WTC11 (cell line): ENCODE measurements at regions not wholly inside any gene's neighbourhood (a gene's known extent, or its start where the extent isn't known, plus 50 kb on each side); places are given as distances from the start of the nearest gene placed in this dataset.

Experiments used
- ATAC-seq: fragments of 200-7000 bp; cut with Tn5 transposase; 2 replicates; pipeline ENCODE4 v1.10.0; 2021; ENCODE audit warnings: mild to moderate bottlenecking, moderate library complexity
- CTCF ChIA-PET: fragments of 300-600 bp; sonication (Branson Sonifier 250); formaldehyde crosslinking; loops from one replicate; lab custom pipeline; 2021; ENCODE audit warnings: antibody characterized with exemption; lab: Charles Lee
- POLR2A ChIA-PET: fragments of 350-600 bp; sonication (Branson Sonifier 250); formaldehyde crosslinking; loops from one replicate; lab custom pipeline; 2021; ENCODE audit warnings: antibody characterized with exemption; lab: Charles Lee
- DNase-seq: peaks from one replicate; pipeline ENCODE4 v3.0.0; 2021; ENCODE audit warnings: low spot score
- H3K27ac Mint-ChIP-seq: 2 replicates; pipeline ENCODE4 v1.8.0; 2021; ENCODE audit warnings: mixed read lengths
- H3K27me3 Mint-ChIP-seq: 2 replicates; pipeline ENCODE4 v1.8.0; 2021; ENCODE audit warnings: low read depth, mild to moderate bottlenecking, moderate library complexity, mixed read lengths
- H3K36me3 Mint-ChIP-seq: 2 replicates; pipeline ENCODE4 v1.8.0; 2021; ENCODE audit warnings: mixed read lengths
- H3K4me1 Mint-ChIP-seq: 2 replicates; pipeline ENCODE4 v1.8.0; 2022; ENCODE audit warnings: mixed read lengths
- H3K4me3 Mint-ChIP-seq: 2 replicates; pipeline ENCODE4 v1.8.0; 2021; ENCODE audit warnings: mild to moderate bottlenecking, moderate library complexity, mixed read lengths
- H3K9me3 Mint-ChIP-seq: 2 replicates; pipeline ENCODE4 v1.8.0; 2021; ENCODE audit warnings: mixed read lengths
- CBFB ChIP-seq: sonication (generic); formaldehyde crosslinking; IDR thresholded peaks from 2 replicates; pipeline ENCODE4 v1.8.1; 2022; ENCODE audit warnings: mild to moderate bottlenecking, low read depth, missing genetic modification reagents
- ELF4 ChIP-seq: sonication (generic); formaldehyde crosslinking; IDR thresholded peaks from 2 replicates; pipeline ENCODE4 v1.8.1; 2022; ENCODE audit warnings: low read depth, mild to moderate bottlenecking, moderate library complexity, missing genetic modification reagents
- FOXK1 ChIP-seq: sonication (generic); formaldehyde crosslinking; IDR thresholded peaks from 2 replicates; pipeline ENCODE4 v1.8.0; 2022; ENCODE audit warnings: mild to moderate bottlenecking, moderate library complexity, missing genetic modification reagents
- FOXP1 ChIP-seq: sonication (generic); formaldehyde crosslinking; IDR thresholded peaks from 2 replicates; pipeline ENCODE4 v1.8.0; 2022; ENCODE audit warnings: missing genetic modification reagents, mild to moderate bottlenecking, moderate library complexity, borderline replicate concordance
- GTF2I ChIP-seq: fragments of 250-450 bp; sonication (Bioruptor Pico); conservative IDR thresholded peaks from 2 replicates; pipeline ENCODE4 v1.4.0; 2021; ENCODE audit warnings: mild to moderate bottlenecking
- IRF2 ChIP-seq: sonication (generic); formaldehyde crosslinking; IDR thresholded peaks from 2 replicates; pipeline ENCODE4 v1.8.0; 2022; ENCODE audit warnings: low read depth, missing genetic modification reagents, borderline replicate concordance
- JAZF1 ChIP-seq: fragments of 250-450 bp; sonication (Bioruptor Pico); IDR thresholded peaks from 2 replicates; pipeline ENCODE4 v1.9.0; 2021; ENCODE audit warnings: moderate library complexity, mild to moderate bottlenecking, inconsistent platforms
- KAT7 ChIP-seq: sonication (generic); formaldehyde crosslinking; IDR thresholded peaks from 2 replicates; pipeline ENCODE4 v1.8.1; 2023; ENCODE audit warnings: missing genetic modification reagents, mild to moderate bottlenecking, borderline replicate concordance
- NFE2L1 ChIP-seq: sonication (generic); formaldehyde crosslinking; IDR thresholded peaks from 2 replicates; pipeline ENCODE4 v1.8.1; 2023; ENCODE audit warnings: missing genetic modification reagents
- NR1H2 ChIP-seq: sonication (generic); formaldehyde crosslinking; IDR thresholded peaks from 2 replicates; pipeline ENCODE4 v1.9.0; 2021; ENCODE audit warnings: mild to moderate bottlenecking, moderate library complexity, missing genetic modification reagents
- NR2C2 ChIP-seq: sonication (generic); formaldehyde crosslinking; IDR thresholded peaks from 2 replicates; pipeline ENCODE4 v1.8.0; 2022; ENCODE audit warnings: mild to moderate bottlenecking, missing genetic modification reagents
- SOX15 ChIP-seq: fragments of 250-450 bp; sonication (Bioruptor Pico); IDR thresholded peaks from 2 replicates; pipeline ENCODE4 v1.9.0; 2021; ENCODE audit warnings: mild to moderate bottlenecking
- ZNF138 ChIP-seq: sonication (generic); formaldehyde crosslinking; conservative IDR thresholded peaks from 2 replicates; pipeline ENCODE4 v1.8.1; 2022; ENCODE audit warnings: mild to moderate bottlenecking, moderate library complexity, missing genetic modification reagents
- ZNF416 ChIP-seq: fragments of 250-450 bp; sonication (Bioruptor Pico); IDR thresholded peaks from 2 replicates; pipeline ENCODE4 v1.9.0; 2021; ENCODE audit warnings: mild to moderate bottlenecking, inconsistent platforms
- TF ChIP-seq, protein P1 (sequence below): sonication (generic); formaldehyde crosslinking; IDR thresholded peaks from 2 replicates; pipeline ENCODE4 v1.8.1; 2023; ENCODE audit warnings: mild to moderate bottlenecking, missing genetic modification reagents, moderate library complexity
- TF ChIP-seq, protein P2 (sequence below): sonication (generic); formaldehyde crosslinking; IDR thresholded peaks from 2 replicates; pipeline ENCODE4 v1.8.0; 2023; ENCODE audit warnings: missing genetic modification reagents, mild to moderate bottlenecking, borderline replicate concordance
- TF ChIP-seq, protein P3 (sequence below): sonication (generic); formaldehyde crosslinking; IDR thresholded peaks from 2 replicates; pipeline ENCODE4 v1.8.0; 2022; ENCODE audit warnings: mild to moderate bottlenecking, missing genetic modification reagents
- TF ChIP-seq, protein P4 (sequence below): sonication (generic); formaldehyde crosslinking; IDR thresholded peaks from 2 replicates; pipeline ENCODE4 v1.8.1; 2022; ENCODE audit warnings: missing genetic modification reagents, borderline replicate concordance
- TF ChIP-seq, protein P5 (sequence below): sonication (generic); formaldehyde crosslinking; IDR thresholded peaks from 2 replicates; pipeline ENCODE4 v1.8.1; 2023; ENCODE audit warnings: mild to moderate bottlenecking, missing genetic modification reagents, moderate library complexity
- TF ChIP-seq, protein P6 (sequence below): sonication (generic); formaldehyde crosslinking; conservative IDR thresholded peaks from 2 replicates; pipeline ENCODE4 v1.8.1; 2022; ENCODE audit warnings: mild to moderate bottlenecking, missing genetic modification reagents
- TF ChIP-seq, protein P7 (sequence below): sonication (generic); formaldehyde crosslinking; IDR thresholded peaks from 2 replicates; pipeline ENCODE4 v1.8.0; 2022; ENCODE audit warnings: missing genetic modification reagents

DNA sequence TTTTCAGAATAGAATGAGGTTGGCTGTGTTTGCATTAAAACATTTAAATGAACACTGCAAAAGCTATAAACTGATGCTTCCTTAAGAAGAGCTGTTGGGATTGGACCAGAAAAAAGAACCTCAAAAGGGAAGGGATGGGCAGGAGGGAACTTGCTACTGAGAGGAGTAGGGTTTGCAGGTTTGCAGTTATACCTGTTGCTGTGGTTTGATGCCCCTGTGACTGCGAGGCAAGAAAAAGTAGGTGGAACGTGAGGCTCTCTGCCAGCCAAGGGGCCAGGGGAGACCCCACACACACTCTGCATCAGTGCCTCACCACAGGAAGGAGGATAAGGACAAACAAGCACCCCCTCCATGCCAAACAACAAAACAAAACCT, 197.2 kb downstream of the BCAS1 start:
- POLR2A ChIA-PET, result no interaction called here
- Mint-ChIP-seq H3K9me3 (no peaks in the 10 kb centered on the region), H3K36me3 (no peaks in the 10 kb centered on the region), H3K4me1 (peaks cover 72% of the 10 kb centered on the region), H3K27me3 (no peaks in the 10 kb centered on the region; the same call in 1 of the 2 replicates), H3K4me3 (no peak overlapping the region), H3K27ac (peak overlapping the region; percentile 93)
- TF ChIP-seq JAZF1 (CRISPR knock-in tag), result no peak
- TF ChIP-seq, protein P1, sequence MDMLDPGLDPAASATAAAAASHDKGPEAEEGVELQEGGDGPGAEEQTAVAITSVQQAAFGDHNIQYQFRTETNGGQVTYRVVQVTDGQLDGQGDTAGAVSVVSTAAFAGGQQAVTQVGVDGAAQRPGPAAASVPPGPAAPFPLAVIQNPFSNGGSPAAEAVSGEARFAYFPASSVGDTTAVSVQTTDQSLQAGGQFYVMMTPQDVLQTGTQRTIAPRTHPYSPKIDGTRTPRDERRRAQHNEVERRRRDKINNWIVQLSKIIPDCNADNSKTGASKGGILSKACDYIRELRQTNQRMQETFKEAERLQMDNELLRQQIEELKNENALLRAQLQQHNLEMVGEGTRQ, result no peak
- no peak for TF ChIP-seq SOX15 (CRISPR knock-in tag)
- TF ChIP-seq, protein P2, sequence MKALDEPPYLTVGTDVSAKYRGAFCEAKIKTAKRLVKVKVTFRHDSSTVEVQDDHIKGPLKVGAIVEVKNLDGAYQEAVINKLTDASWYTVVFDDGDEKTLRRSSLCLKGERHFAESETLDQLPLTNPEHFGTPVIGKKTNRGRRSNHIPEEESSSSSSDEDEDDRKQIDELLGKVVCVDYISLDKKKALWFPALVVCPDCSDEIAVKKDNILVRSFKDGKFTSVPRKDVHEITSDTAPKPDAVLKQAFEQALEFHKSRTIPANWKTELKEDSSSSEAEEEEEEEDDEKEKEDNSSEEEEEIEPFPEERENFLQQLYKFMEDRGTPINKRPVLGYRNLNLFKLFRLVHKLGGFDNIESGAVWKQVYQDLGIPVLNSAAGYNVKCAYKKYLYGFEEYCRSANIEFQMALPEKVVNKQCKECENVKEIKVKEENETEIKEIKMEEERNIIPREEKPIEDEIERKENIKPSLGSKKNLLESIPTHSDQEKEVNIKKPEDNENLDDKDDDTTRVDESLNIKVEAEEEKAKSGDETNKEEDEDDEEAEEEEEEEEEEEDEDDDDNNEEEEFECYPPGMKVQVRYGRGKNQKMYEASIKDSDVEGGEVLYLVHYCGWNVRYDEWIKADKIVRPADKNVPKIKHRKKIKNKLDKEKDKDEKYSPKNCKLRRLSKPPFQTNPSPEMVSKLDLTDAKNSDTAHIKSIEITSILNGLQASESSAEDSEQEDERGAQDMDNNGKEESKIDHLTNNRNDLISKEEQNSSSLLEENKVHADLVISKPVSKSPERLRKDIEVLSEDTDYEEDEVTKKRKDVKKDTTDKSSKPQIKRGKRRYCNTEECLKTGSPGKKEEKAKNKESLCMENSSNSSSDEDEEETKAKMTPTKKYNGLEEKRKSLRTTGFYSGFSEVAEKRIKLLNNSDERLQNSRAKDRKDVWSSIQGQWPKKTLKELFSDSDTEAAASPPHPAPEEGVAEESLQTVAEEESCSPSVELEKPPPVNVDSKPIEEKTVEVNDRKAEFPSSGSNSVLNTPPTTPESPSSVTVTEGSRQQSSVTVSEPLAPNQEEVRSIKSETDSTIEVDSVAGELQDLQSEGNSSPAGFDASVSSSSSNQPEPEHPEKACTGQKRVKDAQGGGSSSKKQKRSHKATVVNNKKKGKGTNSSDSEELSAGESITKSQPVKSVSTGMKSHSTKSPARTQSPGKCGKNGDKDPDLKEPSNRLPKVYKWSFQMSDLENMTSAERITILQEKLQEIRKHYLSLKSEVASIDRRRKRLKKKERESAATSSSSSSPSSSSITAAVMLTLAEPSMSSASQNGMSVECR (CRISPR knock-in tag), result no peak
- no peak for TF ChIP-seq ZNF138 (CRISPR knock-in tag)
- no peak for TF ChIP-seq KAT7 (CRISPR knock-in tag)
- DNase-seq (no peak), ATAC-seq (peak; percentile 16; the same call in 1 of the 2 replicates)
- CTCF ChIA-PET, result interaction anchor here (0.6 to 2.5 kb wide), 2 partner anchors 43 to 260 kb away, joined by 4 to 23 read pairs; no protein-coding TSS in a partner anchor

DNA sequence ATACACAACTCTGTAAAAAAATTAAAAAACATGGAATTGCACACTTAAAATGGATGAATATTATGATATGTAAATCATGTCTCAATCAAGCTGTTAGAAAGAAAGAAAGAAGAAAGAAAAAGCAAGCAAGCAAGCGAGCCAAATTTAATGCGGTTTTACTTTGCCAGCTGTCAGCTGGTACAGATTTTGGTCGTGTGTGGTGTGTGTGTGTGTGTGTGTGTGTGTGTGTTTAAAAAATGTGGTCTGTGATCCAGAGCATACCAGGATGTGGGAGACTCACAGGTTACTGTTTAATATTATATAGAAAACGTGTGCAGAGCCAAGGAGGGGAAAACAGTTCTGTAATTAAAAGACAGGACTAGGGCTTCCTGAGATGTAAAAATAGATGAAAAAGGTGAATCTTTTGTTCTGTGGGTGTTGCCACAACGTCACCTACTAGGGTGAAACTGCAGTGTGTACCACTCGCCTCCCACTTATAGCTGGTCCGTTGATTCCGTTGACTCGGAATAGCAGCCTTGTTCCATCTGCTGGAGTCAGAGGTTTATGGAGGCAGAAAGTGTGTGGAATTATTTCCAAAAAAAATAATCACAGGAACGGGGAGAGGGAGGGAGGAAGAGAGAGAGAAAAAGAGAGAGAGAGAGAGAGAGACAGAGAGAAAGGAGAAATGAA, 197.7 kb downstream of the BCAS1 start:
- peak overlapping the region; percentile 93 for H3K27ac Mint-ChIP-seq
- ChIA-PET POLR2A (no interaction called here), CTCF (interaction anchor here (0.6 to 2.5 kb wide), 3 partner anchors 43 to 146 kb away, joined by 3 to 23 read pairs (median 6); no protein-coding TSS in a partner anchor)
- H3K4me3 Mint-ChIP-seq, result peak overlapping the region; percentile 25; the same call in 1 of the 2 replicates
- H3K9me3 Mint-ChIP-seq, result no peaks in the 10 kb centered on the region
- no peaks in the 10 kb centered on the region; the same call in 1 of the 2 replicates for H3K27me3 Mint-ChIP-seq
- ATAC-seq, result no peak
- H3K36me3 Mint-ChIP-seq, result no peaks in the 10 kb centered on the region
- DNase-seq, result no peak
- peaks cover 72% of the 10 kb centered on the region for H3K4me1 Mint-ChIP-seq
- TF ChIP-seq NR1H2 (CRISPR knock-in tag) (no peak), GTF2I (CRISPR knock-in tag) (no peak), FOXP1 (CRISPR knock-in tag) (no peak), CBFB (CRISPR knock-in tag) (no peak), NFE2L1 (CRISPR knock-in tag) (no peak), FOXK1 (no peak), ZNF416 (no peak), KAT7 (CRISPR knock-in tag) (no peak), NR2C2 (no peak), ELF4 (CRISPR knock-in tag) (no peak), IRF2 (CRISPR knock-in tag) (no peak), JAZF1 (CRISPR knock-in tag) (no peak)
- TF ChIP-seq, protein P3, sequence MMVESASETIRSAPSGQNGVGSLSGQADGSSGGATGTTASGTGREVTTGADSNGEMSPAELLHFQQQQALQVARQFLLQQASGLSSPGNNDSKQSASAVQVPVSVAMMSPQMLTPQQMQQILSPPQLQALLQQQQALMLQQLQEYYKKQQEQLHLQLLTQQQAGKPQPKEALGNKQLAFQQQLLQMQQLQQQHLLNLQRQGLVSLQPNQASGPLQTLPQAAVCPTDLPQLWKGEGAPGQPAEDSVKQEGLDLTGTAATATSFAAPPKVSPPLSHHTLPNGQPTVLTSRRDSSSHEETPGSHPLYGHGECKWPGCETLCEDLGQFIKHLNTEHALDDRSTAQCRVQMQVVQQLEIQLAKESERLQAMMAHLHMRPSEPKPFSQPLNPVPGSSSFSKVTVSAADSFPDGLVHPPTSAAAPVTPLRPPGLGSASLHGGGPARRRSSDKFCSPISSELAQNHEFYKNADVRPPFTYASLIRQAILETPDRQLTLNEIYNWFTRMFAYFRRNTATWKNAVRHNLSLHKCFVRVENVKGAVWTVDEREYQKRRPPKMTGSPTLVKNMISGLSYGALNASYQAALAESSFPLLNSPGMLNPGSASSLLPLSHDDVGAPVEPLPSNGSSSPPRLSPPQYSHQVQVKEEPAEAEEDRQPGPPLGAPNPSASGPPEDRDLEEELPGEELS (CRISPR knock-in tag), result no peak
- TF ChIP-seq, protein P4, sequence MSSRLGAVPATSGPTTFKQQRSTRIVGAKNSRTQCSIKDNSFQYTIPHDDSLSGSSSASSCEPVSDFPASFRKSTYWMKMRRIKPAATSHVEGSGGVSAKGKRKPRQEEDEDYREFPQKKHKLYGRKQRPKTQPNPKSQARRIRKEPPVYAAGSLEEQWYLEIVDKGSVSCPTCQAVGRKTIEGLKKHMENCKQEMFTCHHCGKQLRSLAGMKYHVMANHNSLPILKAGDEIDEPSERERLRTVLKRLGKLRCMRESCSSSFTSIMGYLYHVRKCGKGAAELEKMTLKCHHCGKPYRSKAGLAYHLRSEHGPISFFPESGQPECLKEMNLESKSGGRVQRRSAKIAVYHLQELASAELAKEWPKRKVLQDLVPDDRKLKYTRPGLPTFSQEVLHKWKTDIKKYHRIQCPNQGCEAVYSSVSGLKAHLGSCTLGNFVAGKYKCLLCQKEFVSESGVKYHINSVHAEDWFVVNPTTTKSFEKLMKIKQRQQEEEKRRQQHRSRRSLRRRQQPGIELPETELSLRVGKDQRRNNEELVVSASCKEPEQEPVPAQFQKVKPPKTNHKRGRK (CRISPR knock-in tag), result no peak
- TF ChIP-seq, protein P5, sequence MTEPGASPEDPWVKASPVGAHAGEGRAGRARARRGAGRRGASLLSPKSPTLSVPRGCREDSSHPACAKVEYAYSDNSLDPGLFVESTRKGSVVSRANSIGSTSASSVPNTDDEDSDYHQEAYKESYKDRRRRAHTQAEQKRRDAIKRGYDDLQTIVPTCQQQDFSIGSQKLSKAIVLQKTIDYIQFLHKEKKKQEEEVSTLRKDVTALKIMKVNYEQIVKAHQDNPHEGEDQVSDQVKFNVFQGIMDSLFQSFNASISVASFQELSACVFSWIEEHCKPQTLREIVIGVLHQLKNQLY (CRISPR knock-in tag), result no peak
- TF ChIP-seq, protein P6, sequence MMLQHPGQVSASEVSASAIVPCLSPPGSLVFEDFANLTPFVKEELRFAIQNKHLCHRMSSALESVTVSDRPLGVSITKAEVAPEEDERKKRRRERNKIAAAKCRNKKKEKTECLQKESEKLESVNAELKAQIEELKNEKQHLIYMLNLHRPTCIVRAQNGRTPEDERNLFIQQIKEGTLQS, result no peak
- TF ChIP-seq, protein P7, sequence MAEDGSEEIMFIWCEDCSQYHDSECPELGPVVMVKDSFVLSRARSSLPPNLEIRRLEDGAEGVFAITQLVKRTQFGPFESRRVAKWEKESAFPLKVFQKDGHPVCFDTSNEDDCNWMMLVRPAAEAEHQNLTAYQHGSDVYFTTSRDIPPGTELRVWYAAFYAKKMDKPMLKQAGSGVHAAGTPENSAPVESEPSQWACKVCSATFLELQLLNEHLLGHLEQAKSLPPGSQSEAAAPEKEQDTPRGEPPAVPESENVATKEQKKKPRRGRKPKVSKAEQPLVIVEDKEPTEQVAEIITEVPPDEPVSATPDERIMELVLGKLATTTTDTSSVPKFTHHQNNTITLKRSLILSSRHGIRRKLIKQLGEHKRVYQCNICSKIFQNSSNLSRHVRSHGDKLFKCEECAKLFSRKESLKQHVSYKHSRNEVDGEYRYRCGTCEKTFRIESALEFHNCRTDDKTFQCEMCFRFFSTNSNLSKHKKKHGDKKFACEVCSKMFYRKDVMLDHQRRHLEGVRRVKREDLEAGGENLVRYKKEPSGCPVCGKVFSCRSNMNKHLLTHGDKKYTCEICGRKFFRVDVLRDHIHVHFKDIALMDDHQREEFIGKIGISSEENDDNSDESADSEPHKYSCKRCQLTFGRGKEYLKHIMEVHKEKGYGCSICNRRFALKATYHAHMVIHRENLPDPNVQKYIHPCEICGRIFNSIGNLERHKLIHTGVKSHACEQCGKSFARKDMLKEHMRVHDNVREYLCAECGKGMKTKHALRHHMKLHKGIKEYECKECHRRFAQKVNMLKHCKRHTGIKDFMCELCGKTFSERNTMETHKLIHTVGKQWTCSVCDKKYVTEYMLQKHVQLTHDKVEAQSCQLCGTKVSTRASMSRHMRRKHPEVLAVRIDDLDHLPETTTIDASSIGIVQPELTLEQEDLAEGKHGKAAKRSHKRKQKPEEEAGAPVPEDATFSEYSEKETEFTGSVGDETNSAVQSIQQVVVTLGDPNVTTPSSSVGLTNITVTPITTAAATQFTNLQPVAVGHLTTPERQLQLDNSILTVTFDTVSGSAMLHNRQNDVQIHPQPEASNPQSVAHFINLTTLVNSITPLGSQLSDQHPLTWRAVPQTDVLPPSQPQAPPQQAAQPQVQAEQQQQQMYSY (CRISPR knock-in tag), result no peak
